ENCODE measurements at regions not wholly inside any gene's neighbourhood (a gene's known extent, or its start where the extent isn't known, plus 50 kb on each side); places are given as distances from the start of the nearest gene placed in this dataset.
"Not testable (repeated sequence)": the region's sequence is repeated elsewhere in the genome, so short reads cannot be mapped to it uniquely, and the experiment has no call there.

GRCh38 chr14:104249706-104250105 is 111.3 kb downstream of the KIF26A start:
- DNase-seq (ENCODE audit: low spot score): no peak

- DNase-seq (ENCODE audit: low spot score): no peak
These were observed 111.8 kb downstream of the KIF26A start for GRCh38 chr14:104250175-104250574.

- no peak for DNase-seq (ENCODE audit: low spot score)
These were observed 114.1 kb downstream of the KIF26A start for GRCh38 chr14:104252256-104253215.

GRCh38 chr14:104253223-104253822 is 114.9 kb downstream of the KIF26A start:
- no peak for DNase-seq (ENCODE audit: low spot score)

- no peak for DNase-seq (ENCODE audit: low spot score)
These were observed 115.5 kb downstream of the KIF26A start for GRCh38 chr14:104253901-104254353.

GRCh38 chr14:104254735-104255400 is 116.5 kb downstream of the KIF26A start:
- DNase-seq (ENCODE audit: low spot score): no peak

GRCh38 chr14:104256025-104256424 is 117.6 kb downstream of the KIF26A start:
- no peak for DNase-seq (ENCODE audit: low spot score)

GRCh38 chr14:104262515-104263514 is 124.4 kb downstream of the KIF26A start:
- no peak for DNase-seq (ENCODE audit: low spot score)

GRCh38 chr14:104263675-104264358 is 125.4 kb downstream of the KIF26A start:
- no peak for DNase-seq (ENCODE audit: low spot score)

- DNase-seq (ENCODE audit: low spot score): no peak
These were observed 126.3 kb downstream of the KIF26A start for GRCh38 chr14:104264495-104265265.

- no peak for DNase-seq (ENCODE audit: low spot score)
These were observed 127.7 kb downstream of the KIF26A start for GRCh38 chr14:104265918-104266630.

GRCh38 chr14:104266631-104267575 is 128.5 kb downstream of the KIF26A start:
- DNase-seq (ENCODE audit: low spot score): no peak

GRCh38 chr14:104267895-104268294 is 129.5 kb downstream of the KIF26A start:
- DNase-seq (ENCODE audit: low spot score): no peak

- no peak for DNase-seq (ENCODE audit: low spot score)
These were observed 129.9 kb downstream of the KIF26A start for GRCh38 chr14:104268295-104268694.

- DNase-seq (ENCODE audit: low spot score): no peak
These were observed 130.5 kb downstream of the KIF26A start for GRCh38 chr14:104268725-104269436.

GRCh38 chr14:104269511-104270241 is 131.3 kb downstream of the KIF26A start:
- not testable (repeated sequence) for DNase-seq (ENCODE audit: low spot score)

- no peak for DNase-seq (ENCODE audit: low spot score)
These were observed 133.0 kb downstream of the KIF26A start for GRCh38 chr14:104271391-104271790.
